Lower leg skin (tissue), 4 donors: ENCODE measurements at regions not wholly inside any gene's neighbourhood (a gene's known extent, or its start where the extent isn't known, plus 50 kb on each side); places are given as distances from the start of the nearest gene placed in this dataset.

ENCODE experiments used
- DNase-seq, 2 donors: peaks; one replicate each; pipeline ENCODE4 v3.0.0-alpha.2; 2019; ENCODE audit warnings: low spot score in 2 of 2
- H3K4me3 ChIP-seq: fragments of 200-600 bp; sonication (generic); 2 replicates; pipeline ENCODE4 v1.5.1; 2017; ENCODE audit warnings: mild to moderate bottlenecking, low read depth; ENCODE audit not compliant: poor library complexity, severe bottlenecking
- CTCF ChIP-seq, 3 donors: fragments of 450-650 bp; IDR thresholded peaks; one replicate each; pipeline ENCODE4 v1.5.1; 2016; ENCODE audit warnings: antibody characterized with exemption in 3 of 3, mild to moderate bottlenecking in 3 of 3, moderate library complexity in 2 of 3
- POLR2A ChIP-seq, 2 donors: fragments of 450-650 bp; IDR thresholded peaks; one replicate each; pipeline ENCODE4 v1.6.1; 2016 to 2017; ENCODE audit warnings: antibody characterized with exemption in 2 of 2, mild to moderate bottlenecking in 1 of 2, moderate library complexity in 1 of 2
- WGBS, 2 donors: methylation state at CpG; one replicate each; pipeline ENCODE4 v1.1.5; 2018; 5-methylcytosine and 5-hydroxymethylcytosine counted together
- intact Hi-C: fragments of 100-400 bp; cut with DNase I; formaldehyde crosslinking; loops from one replicate; pipeline ENCODE4 v1.15.0; 2023; ENCODE audit warnings: low total_unique reads

DNA sequence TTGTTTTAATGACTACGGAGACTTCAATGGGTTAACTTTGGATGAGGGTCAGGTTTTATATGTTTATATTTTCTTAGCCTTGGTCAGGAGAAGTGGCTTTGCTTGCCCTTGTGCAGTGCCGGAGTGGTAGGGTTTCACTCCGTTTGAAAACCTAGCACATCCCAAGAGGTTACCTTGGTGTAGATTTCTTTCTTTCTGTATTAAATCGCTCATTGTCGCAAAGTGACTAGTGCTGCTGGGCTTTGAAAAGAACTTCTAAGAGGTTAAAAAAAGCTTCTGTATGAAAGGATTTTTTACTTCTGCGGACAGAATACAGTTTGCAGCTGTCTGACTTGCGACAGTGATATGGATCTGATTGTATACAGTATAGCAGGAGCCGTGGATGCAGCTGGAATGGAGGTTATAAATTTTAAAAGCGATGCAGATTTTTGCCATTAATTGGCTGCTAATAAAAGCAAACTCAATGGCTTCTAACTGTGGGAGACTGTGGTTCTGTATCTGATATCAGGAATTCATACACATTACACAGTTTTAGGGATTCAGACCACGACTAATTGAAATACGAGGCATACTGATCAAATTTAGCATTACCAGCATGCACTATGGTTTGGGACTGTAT lies 340.9 kb upstream of the PITX2 start:
- no peak for TF ChIP-seq CTCF (IDR thresholded peaks at IDR 0.05)
- no peak for TF ChIP-seq POLR2A (IDR thresholded peaks at IDR 0.05)
- 70 to 76% methylated on average over 11 of the region's 11 CpGs for WGBS, 2 donors
- H3K4me3 ChIP-seq = no peak overlapping the region
- DNase-seq = no peak
- intact Hi-C loops = no loop called here

- TF ChIP-seq CTCF (IDR thresholded peaks at IDR 0.05) = no peak
- no peak for TF ChIP-seq POLR2A (IDR thresholded peaks at IDR 0.05)
- 93% methylated on average over 1 of the region's 1 CpG for WGBS, 2 donors
Observed at GRCh38 chr4:110967936-110968335, 345.1 kb upstream of the PITX2 start.

DNA sequence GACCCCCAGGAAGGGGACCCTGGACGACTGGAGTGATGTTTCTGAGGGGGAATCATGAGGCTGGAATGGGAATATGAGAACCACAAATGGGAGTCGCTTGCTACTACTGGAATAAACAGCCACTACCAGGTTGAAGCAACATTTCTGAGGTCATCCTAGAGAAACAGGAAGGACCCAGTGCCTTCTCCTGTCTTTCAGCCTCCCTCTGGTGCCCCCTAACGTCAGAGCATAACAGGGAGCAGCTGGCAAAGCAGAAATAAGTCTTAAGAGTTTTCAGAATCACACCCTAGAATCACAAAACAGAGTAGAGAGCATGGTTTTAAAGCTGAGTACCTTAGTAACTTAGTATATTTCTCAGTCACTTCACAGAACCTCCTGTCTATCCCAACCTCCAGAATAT lies 347.8 kb upstream of the PITX2 start:
- no peak for DNase-seq
- 0 to 4% methylated on average over 3 of the region's 3 CpGs for WGBS, 2 donors
- TF ChIP-seq CTCF (IDR thresholded peaks at IDR 0.05) (no peak), POLR2A (IDR thresholded peaks at IDR 0.05) (no peak)
- no peak overlapping the region for H3K4me3 ChIP-seq
- intact Hi-C loops = no loop called here

More at GRCh38 chr4:110967936-110968335, 345.1 kb upstream of the PITX2 start:
- H3K4me3 ChIP-seq = no peak overlapping the region
- intact Hi-C loops = no loop called here
- DNase-seq = no peak

- TF ChIP-seq POLR2A (IDR thresholded peaks at IDR 0.05) (no peak), CTCF (IDR thresholded peaks at IDR 0.05) (no peak)
- H3K4me3 ChIP-seq = no peak overlapping the region
- 86 to 90% methylated on average over 6 of the region's 6 CpGs for WGBS, 2 donors
- DNase-seq = no peak
- intact Hi-C loops = no loop called here
Observed at GRCh38 chr4:110975338-110975737, 352.5 kb upstream of the PITX2 start.

DNA sequence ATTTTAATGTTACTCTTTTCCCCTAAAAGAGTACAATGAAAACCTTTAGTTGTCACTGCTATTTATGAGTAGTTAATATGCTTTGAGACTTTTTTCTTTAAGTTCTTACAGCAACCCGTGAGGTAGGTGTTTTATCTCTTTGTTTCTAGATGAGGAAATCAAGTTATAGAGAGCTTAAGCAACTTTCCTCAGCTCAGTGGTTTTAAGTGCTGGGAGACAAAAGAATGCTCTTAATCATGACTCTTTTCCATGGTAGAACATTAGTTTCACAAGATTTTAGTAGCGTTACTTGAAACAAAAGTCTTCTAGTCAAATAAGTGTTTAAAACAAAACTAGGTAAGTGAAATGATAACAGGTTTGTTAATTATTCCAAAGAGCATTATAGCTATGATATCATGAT lies 354.7 kb upstream of the PITX2 start:
- intact Hi-C loops = no loop called here
- H3K4me3 ChIP-seq = no peak overlapping the region
- 79 to 84% methylated on average over 2 of the region's 2 CpGs for WGBS, 2 donors
- no peak for TF ChIP-seq CTCF (IDR thresholded peaks at IDR 0.05)
- TF ChIP-seq POLR2A (IDR thresholded peaks at IDR 0.05) = no peak
- no peak for DNase-seq

DNA sequence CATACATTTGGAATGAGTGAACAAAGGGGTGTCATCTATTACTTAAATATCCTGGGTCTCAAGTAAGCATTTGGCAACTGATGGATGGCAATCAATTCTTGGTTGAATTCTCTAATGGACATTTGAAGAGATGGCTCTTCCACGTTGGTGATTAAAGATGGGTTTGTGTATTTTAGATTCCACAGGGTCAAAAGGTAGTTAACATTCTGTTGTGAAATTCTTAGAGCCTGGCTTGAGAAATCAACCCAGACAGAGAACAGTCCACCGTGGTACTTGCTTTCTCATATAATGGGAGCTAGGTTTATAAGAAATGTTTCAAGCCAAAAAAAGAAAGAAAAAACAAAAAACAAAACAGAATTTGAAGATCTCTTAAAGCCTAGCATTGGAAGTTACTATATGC lies 355.9 kb upstream of the PITX2 start:
- no peak for TF ChIP-seq POLR2A (IDR thresholded peaks at IDR 0.05)
- 33 to 76% methylated on average over 2 of the region's 2 CpGs for WGBS, 2 donors
- intact Hi-C loops = no loop called here
- no peak overlapping the region for H3K4me3 ChIP-seq
- no peak for DNase-seq
